Fibroblast of lung (primary cell): ENCODE measurements at regions not wholly inside any gene's neighbourhood (a gene's known extent, or its start where the extent isn't known, plus 50 kb on each side); places are given as distances from the start of the nearest gene placed in this dataset.

Experiments
- DNase-seq, 2 donors: peaks; one replicate each; pipeline versions ENCODE4 v3.0.0 to v3.0.0-alpha.2; 2010; ENCODE audit warnings: low read depth in 2 of 2
- H2AFZ ChIP-seq: 2 replicates; pipeline ENCODE4 v1.5.1; 2012; ENCODE audit warnings: low read length, control low read depth, inconsistent platforms
- H3K27ac ChIP-seq: 2 replicates; pipeline ENCODE4 v1.5.1; 2011; ENCODE audit warnings: low read length, control low read depth; ENCODE audit not compliant: insufficient read depth
- H3K27me3 ChIP-seq: 2 replicates; pipeline ENCODE4 v1.5.1; 2011; ENCODE audit warnings: mild to moderate bottlenecking, low read length; ENCODE audit not compliant: control insufficient read depth, insufficient read depth
- H3K36me3 ChIP-seq: 2 replicates; pipeline ENCODE4 v1.5.1; 2011; ENCODE audit warnings: low read length; ENCODE audit not compliant: control insufficient read depth, insufficient read depth
- H3K4me1 ChIP-seq: 2 replicates; pipeline ENCODE4 v1.5.1; 2011; ENCODE audit warnings: low read length; ENCODE audit not compliant: control insufficient read depth, insufficient read depth; ENCODE audit errors: extremely low read depth
- H3K4me2 ChIP-seq: 2 replicates; pipeline ENCODE4 v1.5.1; 2011; ENCODE audit warnings: low read length, control low read depth; ENCODE audit not compliant: insufficient read depth; ENCODE audit errors: extremely low read depth
- H3K4me3 ChIP-seq, 4 experiments: fragments of 200-600 bp in 1 of 4; sonication (generic) in 1 of 4; replicated peaks in 1 of 4; 2 replicates each; pipeline ENCODE4 v1.5.1; 2011 to 2016; ENCODE audit warnings: low read length in 4 of 4, low read depth in 3 of 4, mild to moderate bottlenecking in 3 of 4, control low read depth in 2 of 4, inconsistent platforms in 1 of 4, mixed read lengths in 1 of 4; ENCODE audit not compliant: insufficient read depth in 1 of 4; ENCODE audit errors: control extremely low read depth in 1 of 4
- H3K79me2 ChIP-seq: 2 replicates; pipeline ENCODE4 v1.5.1; 2012; ENCODE audit warnings: mild to moderate bottlenecking, low read length, inconsistent platforms; ENCODE audit not compliant: control insufficient read depth, insufficient read depth
- H3K9ac ChIP-seq: 2 replicates; pipeline ENCODE4 v1.5.1; 2011; ENCODE audit warnings: mild to moderate bottlenecking, low read length, control low read depth; ENCODE audit not compliant: insufficient read depth
- H3K9me3 ChIP-seq: 2 replicates; pipeline ENCODE4 v1.5.1; 2012; ENCODE audit warnings: low read depth, low read length; ENCODE audit not compliant: control insufficient read depth, insufficient read depth
- H4K20me1 ChIP-seq: 2 replicates; pipeline ENCODE4 v1.5.1; 2011; ENCODE audit warnings: low read length; ENCODE audit not compliant: control insufficient read depth, insufficient read depth; ENCODE audit errors: extremely low read depth
- CTCF ChIP-seq, 2 donors: IDR thresholded peaks in 1 of 2; conservative IDR thresholded peaks in 1 of 2; 1 replicate in 1 of 2; 2 replicates in 1 of 2; pipeline ENCODE4 v1.5.1; 2011 to 2012; ENCODE audit warnings: low read length in 2 of 2, control low read depth in 1 of 2, inconsistent platforms in 1 of 2, low read depth in 1 of 2, mild to moderate bottlenecking in 1 of 2
- EZH2 ChIP-seq: IDR thresholded peaks from 2 replicates; pipeline ENCODE4 v1.5.1; 2012; ENCODE audit warnings: low read length, control low read depth, mild to moderate bottlenecking; ENCODE audit errors: missing control alignments

GRCh38 chr3:43206105-43206504 is 80.2 kb upstream of the SNRK start:
- Histone ChIP-seq H3K27me3 (no peaks in the 10 kb centered on the region), H3K27ac (no peak overlapping the region), H3K9ac (no peak overlapping the region), H3K36me3 (no peaks in the 10 kb centered on the region), H4K20me1 (no peaks in the 10 kb centered on the region), H2AFZ (no peak overlapping the region), H3K79me2 (no peaks in the 10 kb centered on the region), H3K4me2 (no peak overlapping the region), H3K4me1 (no peaks in the 10 kb centered on the region), H3K9me3 (no peaks in the 10 kb centered on the region), H3K4me3 (no peak overlapping the region)
- TF ChIP-seq EZH2 (no peak), CTCF (conservative IDR thresholded peaks at IDR 0.05 in 1 of 2, IDR thresholded peaks at IDR 0.05 in 1 of 2; ENCODE audit: low read depth in 1 of 2, low read length in 2 of 2) (no peak)
- no peak for DNase-seq

GRCh38 chr3:43203022-43203421 is 83.3 kb upstream of the SNRK start:
- H3K4me1 ChIP-seq = no peaks in the 10 kb centered on the region
- H2AFZ ChIP-seq = no peak overlapping the region
- no peak for TF ChIP-seq EZH2
- no peak overlapping the region for H3K4me2 ChIP-seq
- no peaks in the 10 kb centered on the region for H3K9me3 ChIP-seq
- H4K20me1 ChIP-seq = no peaks in the 10 kb centered on the region
- no peaks in the 10 kb centered on the region for H3K79me2 ChIP-seq
- H3K9ac ChIP-seq = no peak overlapping the region
- H3K27me3 ChIP-seq = no peaks in the 10 kb centered on the region
- no peak overlapping the region for H3K4me3 ChIP-seq
- H3K36me3 ChIP-seq = no peaks in the 10 kb centered on the region
- H3K27ac ChIP-seq = no peak overlapping the region
- DNase-seq = no peak

GRCh38 chr3:43201581-43201980 is 84.8 kb upstream of the SNRK start:
- Histone ChIP-seq H3K9me3 (no peaks in the 10 kb centered on the region), H3K27ac (no peak overlapping the region), H3K4me2 (no peak overlapping the region), H3K4me1 (no peaks in the 10 kb centered on the region), H3K9ac (no peak overlapping the region), H3K4me3 (no peak overlapping the region), H3K36me3 (no peaks in the 10 kb centered on the region), H3K79me2 (no peaks in the 10 kb centered on the region), H4K20me1 (no peaks in the 10 kb centered on the region), H2AFZ (no peak overlapping the region), H3K27me3 (no peaks in the 10 kb centered on the region)
- DNase-seq = no peak
- TF ChIP-seq EZH2 (no peak), CTCF (conservative IDR thresholded peaks at IDR 0.05 in 1 of 2, IDR thresholded peaks at IDR 0.05 in 1 of 2; ENCODE audit: low read depth in 1 of 2, low read length in 2 of 2) (no peak)
